IMR-90 (cell line): ENCODE measurements at regions not wholly inside any gene's neighbourhood (a gene's known extent, or its start where the extent isn't known, plus 50 kb on each side); places are given as distances from the start of the nearest gene placed in this dataset.

Experiments used
- CEBPB ChIP-seq: IDR thresholded peaks from 2 replicates; pipeline ENCODE4 v1.6.1; 2012; ENCODE audit warnings: low read depth, low read length, improper control_type of control experiment
- CHD1 ChIP-seq: IDR thresholded peaks from 2 replicates; pipeline ENCODE4 v1.6.1; 2012; ENCODE audit warnings: low read depth, low read length, improper control_type of control experiment
- FOS ChIP-seq: fragments of 150-350 bp; IDR thresholded peaks from 2 replicates; pipeline ENCODE4 v1.6.1; 2016; ENCODE audit warnings: low read depth, low read length
- POLR2A ChIP-seq: IDR thresholded peaks from 2 replicates; pipeline ENCODE4 v1.6.1; 2012; ENCODE audit warnings: mild to moderate bottlenecking, low read depth, low read length
- RFX5 ChIP-seq: IDR thresholded peaks from 2 replicates; pipeline ENCODE4 v1.8.0; 2012; ENCODE audit warnings: low read depth, mild to moderate bottlenecking, low read length, moderate library complexity
- TF ChIP-seq, protein P1 (sequence below): conservative IDR thresholded peaks from 2 replicates; pipeline ENCODE4 v1.5.1; 2012; ENCODE audit warnings: mild to moderate bottlenecking, low read depth, low read length, improper control_type of control experiment
- TF ChIP-seq, protein P2 (sequence below): fragments of 150-350 bp; IDR thresholded peaks from 2 replicates; pipeline ENCODE4 v1.6.1; 2016; ENCODE audit warnings: low read depth, mild to moderate bottlenecking, low read length, moderate library complexity, borderline replicate concordance

DNA sequence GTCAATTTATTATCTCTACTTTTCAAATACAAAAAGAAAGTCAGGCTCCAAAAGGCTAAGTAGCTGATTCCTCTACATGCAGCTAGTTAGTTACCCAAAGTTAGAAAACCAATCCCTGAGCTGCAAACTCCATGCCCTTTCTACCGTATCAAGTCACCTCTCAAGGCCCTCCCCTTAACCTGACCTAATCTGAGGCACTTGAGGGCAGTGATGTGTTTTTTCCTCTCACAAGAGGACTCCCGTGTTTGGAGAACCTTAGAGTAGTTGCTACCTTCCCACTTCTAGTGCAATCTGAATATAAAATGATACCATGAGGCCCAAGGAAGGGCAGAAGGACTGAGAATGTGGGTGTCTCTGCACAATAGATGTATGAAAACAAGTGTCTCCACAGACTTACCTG, 907.9 kb upstream of the CELF4 start:
- TF ChIP-seq, protein P1, sequence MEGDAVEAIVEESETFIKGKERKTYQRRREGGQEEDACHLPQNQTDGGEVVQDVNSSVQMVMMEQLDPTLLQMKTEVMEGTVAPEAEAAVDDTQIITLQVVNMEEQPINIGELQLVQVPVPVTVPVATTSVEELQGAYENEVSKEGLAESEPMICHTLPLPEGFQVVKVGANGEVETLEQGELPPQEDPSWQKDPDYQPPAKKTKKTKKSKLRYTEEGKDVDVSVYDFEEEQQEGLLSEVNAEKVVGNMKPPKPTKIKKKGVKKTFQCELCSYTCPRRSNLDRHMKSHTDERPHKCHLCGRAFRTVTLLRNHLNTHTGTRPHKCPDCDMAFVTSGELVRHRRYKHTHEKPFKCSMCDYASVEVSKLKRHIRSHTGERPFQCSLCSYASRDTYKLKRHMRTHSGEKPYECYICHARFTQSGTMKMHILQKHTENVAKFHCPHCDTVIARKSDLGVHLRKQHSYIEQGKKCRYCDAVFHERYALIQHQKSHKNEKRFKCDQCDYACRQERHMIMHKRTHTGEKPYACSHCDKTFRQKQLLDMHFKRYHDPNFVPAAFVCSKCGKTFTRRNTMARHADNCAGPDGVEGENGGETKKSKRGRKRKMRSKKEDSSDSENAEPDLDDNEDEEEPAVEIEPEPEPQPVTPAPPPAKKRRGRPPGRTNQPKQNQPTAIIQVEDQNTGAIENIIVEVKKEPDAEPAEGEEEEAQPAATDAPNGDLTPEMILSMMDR, result no peak
- no peak for TF ChIP-seq FOS
- no peak for TF ChIP-seq CHD1
- TF ChIP-seq, protein P2, sequence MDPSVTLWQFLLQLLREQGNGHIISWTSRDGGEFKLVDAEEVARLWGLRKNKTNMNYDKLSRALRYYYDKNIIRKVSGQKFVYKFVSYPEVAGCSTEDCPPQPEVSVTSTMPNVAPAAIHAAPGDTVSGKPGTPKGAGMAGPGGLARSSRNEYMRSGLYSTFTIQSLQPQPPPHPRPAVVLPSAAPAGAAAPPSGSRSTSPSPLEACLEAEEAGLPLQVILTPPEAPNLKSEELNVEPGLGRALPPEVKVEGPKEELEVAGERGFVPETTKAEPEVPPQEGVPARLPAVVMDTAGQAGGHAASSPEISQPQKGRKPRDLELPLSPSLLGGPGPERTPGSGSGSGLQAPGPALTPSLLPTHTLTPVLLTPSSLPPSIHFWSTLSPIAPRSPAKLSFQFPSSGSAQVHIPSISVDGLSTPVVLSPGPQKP, result no peak
- no peak for TF ChIP-seq POLR2A
- TF ChIP-seq CEBPB, result no peak
- TF ChIP-seq RFX5, result no peak
